Osteocyte (in vitro differentiated cells): ENCODE measurements at regions not wholly inside any gene's neighbourhood (a gene's known extent, or its start where the extent isn't known, plus 50 kb on each side); places are given as distances from the start of the nearest gene placed in this dataset.

Source experiments
- DNase-seq: peaks from one replicate; pipeline ENCODE4 v3.0.0; 2021; ENCODE audit warnings: mixed read lengths; ENCODE audit not compliant: unreplicated experiment; ENCODE audit errors: extremely low spot score
- H3K27ac Mint-ChIP-seq: one replicate; pipeline ENCODE4 v1.8.0; 2021; ENCODE audit warnings: mild to moderate bottlenecking, mixed read lengths; ENCODE audit not compliant: unreplicated experiment
- H3K27me3 Mint-ChIP-seq: one replicate; pipeline ENCODE4 v1.8.0; 2021; ENCODE audit warnings: mixed read lengths; ENCODE audit not compliant: unreplicated experiment
- H3K36me3 Mint-ChIP-seq: one replicate; pipeline ENCODE4 v1.8.0; 2021; ENCODE audit warnings: mixed read lengths; ENCODE audit not compliant: unreplicated experiment
- H3K4me1 Mint-ChIP-seq: one replicate; pipeline ENCODE4 v1.8.0; 2021; ENCODE audit warnings: mixed read lengths; ENCODE audit not compliant: unreplicated experiment
- H3K4me3 Mint-ChIP-seq: one replicate; pipeline ENCODE4 v1.8.0; 2021; ENCODE audit warnings: mild to moderate bottlenecking, moderate library complexity, mixed read lengths; ENCODE audit not compliant: unreplicated experiment
- H3K9me3 Mint-ChIP-seq: one replicate; pipeline ENCODE4 v1.8.0; 2021; ENCODE audit warnings: mixed read lengths; ENCODE audit not compliant: unreplicated experiment
- CTCF ChIP-seq: fragments of 200-600 bp; sonication (generic); IDR thresholded peaks from 2 replicates; pipeline ENCODE4 v1.5.0; 2021; ENCODE audit warnings: antibody characterized with exemption, mild to moderate bottlenecking, moderate library complexity

GRCh38 chr13:73972545-73972944 lies 161.7 kb downstream of the KLF12 start:
- DNase-seq: no peak
- H3K4me3 Mint-ChIP-seq: no peak overlapping the region
- no peaks in the 10 kb centered on the region for H3K27me3 Mint-ChIP-seq
- TF ChIP-seq CTCF: no peak
- H3K4me1 Mint-ChIP-seq: peaks cover 26% of the 10 kb centered on the region
- peaks cover 5% of the 10 kb centered on the region for H3K36me3 Mint-ChIP-seq
- peaks cover 12% of the 10 kb centered on the region for H3K9me3 Mint-ChIP-seq
- no peak overlapping the region for H3K27ac Mint-ChIP-seq

- TF ChIP-seq CTCF: no peak
- H3K36me3 Mint-ChIP-seq: peaks cover 2% of the 10 kb centered on the region
- H3K9me3 Mint-ChIP-seq: peaks cover 12% of the 10 kb centered on the region
- H3K27me3 Mint-ChIP-seq: no peaks in the 10 kb centered on the region
- peak overlapping the region; percentile 56 for H3K27ac Mint-ChIP-seq
- no peak for DNase-seq
- H3K4me3 Mint-ChIP-seq: no peak overlapping the region
- H3K4me1 Mint-ChIP-seq: peaks cover 28% of the 10 kb centered on the region
Observed at GRCh38 chr13:73971481-73971880, 162.7 kb downstream of the KLF12 start.

GRCh38 chr13:73970421-73971055 lies 163.7 kb downstream of the KLF12 start:
- DNase-seq: no peak
- Mint-ChIP-seq H3K36me3 (no peaks in the 10 kb centered on the region), H3K9me3 (peaks cover 9% of the 10 kb centered on the region), H3K27me3 (no peaks in the 10 kb centered on the region), H3K4me3 (no peak overlapping the region), H3K4me1 (peaks cover 33% of the 10 kb centered on the region), H3K27ac (peak overlapping the region; percentile 56)
- TF ChIP-seq CTCF: no peak

GRCh38 chr13:73967397-73968165 lies 166.6 kb downstream of the KLF12 start:
- no peak overlapping the region for H3K27ac Mint-ChIP-seq
- H3K36me3 Mint-ChIP-seq: no peaks in the 10 kb centered on the region
- no peak for TF ChIP-seq CTCF
- H3K4me1 Mint-ChIP-seq: peaks cover 19% of the 10 kb centered on the region
- H3K9me3 Mint-ChIP-seq: no peaks in the 10 kb centered on the region
- H3K4me3 Mint-ChIP-seq: no peak overlapping the region
- H3K27me3 Mint-ChIP-seq: no peaks in the 10 kb centered on the region
- no peak for DNase-seq

GRCh38 chr13:73966331-73966730 lies 167.9 kb downstream of the KLF12 start:
- H3K36me3 Mint-ChIP-seq: no peaks in the 10 kb centered on the region
- H3K4me1 Mint-ChIP-seq: peaks cover 23% of the 10 kb centered on the region
- no peak for DNase-seq
- H3K9me3 Mint-ChIP-seq: no peaks in the 10 kb centered on the region
- H3K27ac Mint-ChIP-seq: peak overlapping the region; percentile 4
- no peaks in the 10 kb centered on the region for H3K27me3 Mint-ChIP-seq
- no peak overlapping the region for H3K4me3 Mint-ChIP-seq
- TF ChIP-seq CTCF: no peak
